ENCODE measurements at regions not wholly inside any gene's neighbourhood (a gene's known extent, or its start where the extent isn't known, plus 50 kb on each side); places are given as distances from the start of the nearest gene placed in this dataset.

- intact Hi-C loops (cut with DNase I): no loop called here
- ATAC-seq (no peak), DNase-seq (no peak)
Measured at GRCh38 chr6:121668259-121668658, 232.8 kb downstream of the GJA1 start.

GRCh38 chr6:121670511-121670910, 235.1 kb downstream of the GJA1 start:
- no peaks in the 10 kb centered on the region for H3K36me3 ChIP-seq
- ATAC-seq (no peak), DNase-seq (no peak)
- TF ChIP-seq CTCF (IDR thresholded peaks at IDR 0.05): no peak
- no peaks in the 10 kb centered on the region for H3K9me3 ChIP-seq
- no peak overlapping the region for H3K27ac ChIP-seq
- no peak overlapping the region for H3K4me3 ChIP-seq
- intact Hi-C loops (cut with DNase I): no loop called here
- H3K27me3 ChIP-seq: no peaks in the 10 kb centered on the region
- peaks cover 0 to 5% of the 10 kb centered on the region in 2 donors for H3K4me1 ChIP-seq

More at GRCh38 chr6:121668259-121668658, 232.8 kb downstream of the GJA1 start:
- Histone ChIP-seq H3K4me3 (no peak overlapping the region), H3K27me3 (no peaks in the 10 kb centered on the region), H3K4me1 (peaks cover 0 to 5% of the 10 kb centered on the region in 2 donors), H3K9me3 (no peaks in the 10 kb centered on the region), H3K27ac (no peak overlapping the region), H3K36me3 (no peaks in the 10 kb centered on the region)
- TF ChIP-seq CTCF (IDR thresholded peaks at IDR 0.05): no peak

GRCh38 chr6:121677571-121677970, 242.1 kb downstream of the GJA1 start:
- ATAC-seq (no peak), DNase-seq (no peak)
- Histone ChIP-seq H3K9me3 (no peaks in the 10 kb centered on the region), H3K27me3 (no peaks in the 10 kb centered on the region), H3K4me1 (no peaks in the 10 kb centered on the region), H3K27ac (no peak overlapping the region), H3K36me3 (no peaks in the 10 kb centered on the region), H3K4me3 (no peak overlapping the region)
- TF ChIP-seq CTCF (IDR thresholded peaks at IDR 0.05): no peak
- intact Hi-C loops (cut with DNase I): no loop called here

GRCh38 chr6:121678245-121678644, 242.8 kb downstream of the GJA1 start:
- DNase-seq: no peak
- Histone ChIP-seq H3K4me1 (no peaks in the 10 kb centered on the region), H3K27me3 (no peaks in the 10 kb centered on the region), H3K4me3 (no peak overlapping the region), H3K27ac (no peak overlapping the region), H3K36me3 (no peaks in the 10 kb centered on the region), H3K9me3 (no peaks in the 10 kb centered on the region)
- intact Hi-C loops (cut with DNase I): no loop called here
- ATAC-seq: no peak
- no peak for TF ChIP-seq CTCF (IDR thresholded peaks at IDR 0.05)

GRCh38 chr6:121680058-121680457, 244.6 kb downstream of the GJA1 start:
- Histone ChIP-seq H3K36me3 (no peaks in the 10 kb centered on the region), H3K4me1 (no peaks in the 10 kb centered on the region), H3K9me3 (no peaks in the 10 kb centered on the region), H3K4me3 (no peak overlapping the region), H3K27me3 (no peaks in the 10 kb centered on the region), H3K27ac (no peak overlapping the region)
- TF ChIP-seq CTCF (IDR thresholded peaks at IDR 0.05): no peak
- no peak for ATAC-seq
- intact Hi-C loops (cut with DNase I): no loop called here
- no peak for DNase-seq

All from left lung (tissue), 4 donors.